HEK293 (cell line): ENCODE measurements at regions not wholly inside any gene's neighbourhood (a gene's known extent, or its start where the extent isn't known, plus 50 kb on each side); places are given as distances from the start of the nearest gene placed in this dataset.

Experiments
- CTCF ChIA-PET: fragments of 350-600 bp; formaldehyde crosslinking; extraction: SDS; loops from one replicate; lab custom pipeline; 2021; ENCODE audit warnings: antibody characterized with exemption; lab: Yijun Ruan, JAX
- POLR2A ChIA-PET: fragments of 300-600 bp; formaldehyde crosslinking; extraction: SDS; loops from one replicate; lab custom pipeline; 2020; ENCODE audit warnings: antibody characterized with exemption, inconsistent platforms; lab: Yijun Ruan, JAX
- H3K27ac ChIP-seq: fragments of 200-500 bp; sonication (Bioruptor generic); 2 replicates; pipeline ENCODE4 v1.5.1; 2014; ENCODE audit warnings: low read depth, low read length, control low read depth, inconsistent platforms; ENCODE audit errors: extremely low read depth
- H3K36me3 ChIP-seq, 2 experiments: fragments of 200-500 bp in 1 of 2; sonication (Bioruptor generic) in 1 of 2; 1 replicate in 1 of 2; 2 replicates in 1 of 2; pipeline ENCODE4 v1.5.1; 2014 to 2017; ENCODE audit warnings: inconsistent platforms in 2 of 2, low read length in 2 of 2; ENCODE audit not compliant: control insufficient read depth in 2 of 2, insufficient read depth in 1 of 2
- H3K4me1 ChIP-seq: fragments of 200-500 bp; sonication (Bioruptor generic); 2 replicates; pipeline ENCODE4 v1.5.1; 2014; ENCODE audit warnings: mild to moderate bottlenecking, low read length, inconsistent platforms; ENCODE audit not compliant: control insufficient read depth, insufficient read depth
- H3K4me3 ChIP-seq: 2 replicates; pipeline ENCODE4 v1.5.1; 2011; ENCODE audit warnings: low read depth, mild to moderate bottlenecking, control low read depth, low read length, moderate library complexity
- H3K9me3 ChIP-seq: fragments of 200-500 bp; sonication (Bioruptor generic); 2 replicates; pipeline ENCODE4 v1.5.1; 2014; ENCODE audit warnings: low read depth, low read length, inconsistent platforms; ENCODE audit not compliant: control insufficient read depth, insufficient read depth
- ZBTB1 ChIP-seq: fragments of 450-650 bp; formaldehyde crosslinking; IDR thresholded peaks from 2 replicates; pipeline ENCODE4 v1.5.1; 2016; ENCODE audit warnings: missing biosample characterization, missing genetic modification characterization
- ZBTB8A ChIP-seq: fragments of 450-650 bp; formaldehyde crosslinking; IDR thresholded peaks from 2 replicates; pipeline ENCODE4 v1.5.1; 2016; ENCODE audit warnings: missing biosample characterization, missing genetic modification characterization
- ZEB2 ChIP-seq: fragments of 450-650 bp; formaldehyde crosslinking; IDR thresholded peaks from 2 replicates; pipeline ENCODE4 v1.5.1; 2016; ENCODE audit warnings: missing biosample characterization, missing genetic modification characterization
- ZFP3 ChIP-seq: fragments of 450-650 bp; formaldehyde crosslinking; IDR thresholded peaks from 2 replicates; pipeline ENCODE4 v1.5.1; 2016; ENCODE audit warnings: low read depth, missing biosample characterization, missing genetic modification characterization
- ZNF416 ChIP-seq: fragments of 450-650 bp; formaldehyde crosslinking; IDR thresholded peaks from 2 replicates; pipeline ENCODE4 v1.5.1; 2016; ENCODE audit warnings: missing biosample characterization, missing genetic modification characterization
- ZNF423 ChIP-seq: fragments of 450-650 bp; formaldehyde crosslinking; IDR thresholded peaks from 2 replicates; pipeline ENCODE4 v1.5.1; 2016; ENCODE audit warnings: missing biosample characterization, missing genetic modification characterization
- ZNF473 ChIP-seq: fragments of 450-650 bp; formaldehyde crosslinking; IDR thresholded peaks from 2 replicates; pipeline ENCODE4 v1.5.1; 2017; ENCODE audit warnings: missing biosample characterization, missing genetic modification characterization
- ZNF555 ChIP-seq: fragments of 450-650 bp; formaldehyde crosslinking; conservative IDR thresholded peaks from 2 replicates; pipeline ENCODE4 v1.5.1; 2017; ENCODE audit warnings: missing biosample characterization, mild to moderate bottlenecking, missing genetic modification characterization, inconsistent platforms
- ZNF558 ChIP-seq: fragments of 450-650 bp; formaldehyde crosslinking; IDR thresholded peaks from 2 replicates; pipeline ENCODE4 v1.5.1; 2016; ENCODE audit warnings: missing biosample characterization, missing genetic modification characterization
- TF ChIP-seq, protein P1 (sequence below): fragments of 450-650 bp; formaldehyde crosslinking; IDR thresholded peaks from 2 replicates; pipeline ENCODE4 v1.5.1; 2016; ENCODE audit warnings: missing biosample characterization, missing genetic modification characterization
- TF ChIP-seq, protein P2 (sequence below): fragments of 450-650 bp; formaldehyde crosslinking; conservative IDR thresholded peaks from 2 replicates; pipeline ENCODE4 v1.5.1; 2016; ENCODE audit warnings: low read depth, missing biosample characterization, missing genetic modification characterization
- TF ChIP-seq, protein P3 (sequence below): fragments of 450-650 bp; formaldehyde crosslinking; IDR thresholded peaks from 2 replicates; pipeline ENCODE4 v1.5.1; 2017; ENCODE audit warnings: missing biosample characterization, missing genetic modification characterization
- TF ChIP-seq, protein P4 (sequence below): fragments of 450-650 bp; formaldehyde crosslinking; IDR thresholded peaks from 2 replicates; pipeline ENCODE4 v1.5.1; 2016; ENCODE audit warnings: missing biosample characterization, missing genetic modification characterization

DNA sequence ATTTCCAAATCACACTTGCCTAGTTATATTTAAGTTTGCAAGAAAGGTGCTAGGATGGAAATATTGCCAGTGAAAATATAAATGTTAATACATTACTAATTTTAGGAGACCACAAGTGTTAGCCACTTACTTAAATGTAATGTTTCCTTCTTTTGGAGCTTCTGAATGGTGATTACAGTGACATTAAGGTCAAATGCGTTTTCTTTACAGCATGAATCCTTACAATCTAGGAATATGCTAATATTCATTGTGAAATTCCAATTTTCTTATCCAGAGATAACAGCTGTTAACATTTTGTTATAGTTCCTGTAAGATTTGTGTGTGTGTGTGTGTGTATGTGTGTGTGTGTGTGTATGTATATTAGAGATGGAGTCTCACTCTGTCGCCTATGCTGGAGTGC, 70.2 kb upstream of the NUDT6 start (continued):
- TF ChIP-seq, protein P1, sequence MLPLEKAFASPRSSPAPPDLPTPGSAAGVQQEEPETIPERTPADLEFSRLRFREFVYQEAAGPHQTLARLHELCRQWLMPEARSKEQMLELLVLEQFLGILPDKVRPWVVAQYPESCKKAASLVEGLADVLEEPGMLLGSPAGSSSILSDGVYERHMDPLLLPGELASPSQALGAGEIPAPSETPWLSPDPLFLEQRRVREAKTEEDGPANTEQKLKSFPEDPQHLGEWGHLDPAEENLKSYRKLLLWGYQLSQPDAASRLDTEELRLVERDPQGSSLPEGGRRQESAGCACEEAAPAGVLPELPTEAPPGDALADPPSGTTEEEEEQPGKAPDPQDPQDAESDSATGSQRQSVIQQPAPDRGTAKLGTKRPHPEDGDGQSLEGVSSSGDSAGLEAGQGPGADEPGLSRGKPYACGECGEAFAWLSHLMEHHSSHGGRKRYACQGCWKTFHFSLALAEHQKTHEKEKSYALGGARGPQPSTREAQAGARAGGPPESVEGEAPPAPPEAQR (tag by site-specific recombination), result no peak
- TF ChIP-seq ZNF423 (no peak), ZNF558 (no peak), ZEB2 (tag by site-specific recombination) (no peak), ZNF555 (no peak), ZNF416 (no peak), ZFP3 (tag by site-specific recombination) (no peak), ZBTB8A (no peak)
- TF ChIP-seq, protein P2, sequence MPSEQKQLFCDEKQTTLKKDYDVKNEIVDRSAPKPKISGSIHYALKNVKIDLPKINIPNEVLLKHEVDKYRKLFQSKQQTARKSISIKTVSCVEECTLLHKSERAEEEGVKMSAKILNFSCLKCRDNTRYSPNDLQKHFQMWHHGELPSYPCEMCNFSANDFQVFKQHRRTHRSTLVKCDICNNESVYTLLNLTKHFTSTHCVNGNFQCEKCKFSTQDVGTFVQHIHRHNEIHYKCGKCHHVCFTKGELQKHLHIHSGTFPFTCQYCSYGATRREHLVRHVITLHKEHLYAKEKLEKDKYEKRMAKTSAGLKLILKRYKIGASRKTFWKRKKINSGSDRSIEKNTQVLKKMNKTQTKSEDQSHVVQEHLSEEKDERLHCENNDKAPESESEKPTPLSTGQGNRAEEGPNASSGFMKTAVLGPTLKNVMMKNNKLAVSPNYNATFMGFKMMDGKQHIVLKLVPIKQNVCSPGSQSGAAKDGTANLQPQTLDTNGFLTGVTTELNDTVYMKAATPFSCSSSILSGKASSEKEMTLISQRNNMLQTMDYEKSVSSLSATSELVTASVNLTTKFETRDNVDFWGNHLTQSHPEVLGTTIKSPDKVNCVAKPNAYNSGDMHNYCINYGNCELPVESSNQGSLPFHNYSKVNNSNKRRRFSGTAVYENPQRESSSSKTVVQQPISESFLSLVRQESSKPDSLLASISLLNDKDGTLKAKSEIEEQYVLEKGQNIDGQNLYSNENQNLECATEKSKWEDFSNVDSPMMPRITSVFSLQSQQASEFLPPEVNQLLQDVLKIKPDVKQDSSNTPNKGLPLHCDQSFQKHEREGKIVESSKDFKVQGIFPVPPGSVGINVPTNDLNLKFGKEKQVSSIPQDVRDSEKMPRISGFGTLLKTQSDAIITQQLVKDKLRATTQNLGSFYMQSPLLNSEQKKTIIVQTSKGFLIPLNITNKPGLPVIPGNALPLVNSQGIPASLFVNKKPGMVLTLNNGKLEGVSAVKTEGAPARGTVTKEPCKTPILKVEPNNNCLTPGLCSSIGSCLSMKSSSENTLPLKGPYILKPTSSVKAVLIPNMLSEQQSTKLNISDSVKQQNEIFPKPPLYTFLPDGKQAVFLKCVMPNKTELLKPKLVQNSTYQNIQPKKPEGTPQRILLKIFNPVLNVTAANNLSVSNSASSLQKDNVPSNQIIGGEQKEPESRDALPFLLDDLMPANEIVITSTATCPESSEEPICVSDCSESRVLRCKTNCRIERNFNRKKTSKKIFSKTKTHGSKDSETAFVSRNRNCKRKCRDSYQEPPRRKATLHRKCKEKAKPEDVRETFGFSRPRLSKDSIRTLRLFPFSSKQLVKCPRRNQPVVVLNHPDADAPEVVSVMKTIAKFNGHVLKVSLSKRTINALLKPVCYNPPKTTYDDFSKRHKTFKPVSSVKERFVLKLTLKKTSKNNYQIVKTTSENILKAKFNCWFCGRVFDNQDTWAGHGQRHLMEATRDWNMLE (tag by site-specific recombination), result no peak
- TF ChIP-seq, protein P3, sequence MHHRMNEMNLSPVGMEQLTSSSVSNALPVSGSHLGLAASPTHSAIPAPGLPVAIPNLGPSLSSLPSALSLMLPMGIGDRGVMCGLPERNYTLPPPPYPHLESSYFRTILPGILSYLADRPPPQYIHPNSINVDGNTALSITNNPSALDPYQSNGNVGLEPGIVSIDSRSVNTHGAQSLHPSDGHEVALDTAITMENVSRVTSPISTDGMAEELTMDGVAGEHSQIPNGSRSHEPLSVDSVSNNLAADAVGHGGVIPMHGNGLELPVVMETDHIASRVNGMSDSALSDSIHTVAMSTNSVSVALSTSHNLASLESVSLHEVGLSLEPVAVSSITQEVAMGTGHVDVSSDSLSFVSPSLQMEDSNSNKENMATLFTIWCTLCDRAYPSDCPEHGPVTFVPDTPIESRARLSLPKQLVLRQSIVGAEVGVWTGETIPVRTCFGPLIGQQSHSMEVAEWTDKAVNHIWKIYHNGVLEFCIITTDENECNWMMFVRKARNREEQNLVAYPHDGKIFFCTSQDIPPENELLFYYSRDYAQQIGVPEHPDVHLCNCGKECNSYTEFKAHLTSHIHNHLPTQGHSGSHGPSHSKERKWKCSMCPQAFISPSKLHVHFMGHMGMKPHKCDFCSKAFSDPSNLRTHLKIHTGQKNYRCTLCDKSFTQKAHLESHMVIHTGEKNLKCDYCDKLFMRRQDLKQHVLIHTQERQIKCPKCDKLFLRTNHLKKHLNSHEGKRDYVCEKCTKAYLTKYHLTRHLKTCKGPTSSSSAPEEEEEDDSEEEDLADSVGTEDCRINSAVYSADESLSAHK (tag by site-specific recombination), result no peak

DNA sequence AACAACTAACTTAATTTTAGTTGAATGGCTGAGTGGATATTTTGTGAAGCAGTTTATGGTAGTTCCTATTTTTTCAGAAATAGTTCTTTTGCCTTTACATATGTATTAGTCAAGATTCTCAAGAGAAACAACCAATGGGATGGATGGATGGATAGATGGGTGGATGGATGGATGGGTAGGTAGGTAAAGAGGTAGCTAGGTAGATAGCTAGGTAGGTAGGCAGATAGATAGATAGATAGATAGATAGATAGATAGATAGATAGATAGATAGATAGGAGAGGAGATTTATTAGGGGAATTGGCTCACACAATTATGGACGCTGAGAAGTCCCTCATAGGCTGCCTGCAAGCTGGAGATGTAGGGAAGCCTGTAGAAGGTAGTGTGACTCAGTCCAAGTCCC, 74.0 kb upstream of the NUDT6 start:
- CTCF ChIA-PET, result no interaction called here
- POLR2A ChIA-PET, result no interaction called here
- Histone ChIP-seq H3K9me3 (no peaks in the 10 kb centered on the region), H3K27ac (no peak overlapping the region), H3K4me3 (no peak overlapping the region), H3K4me1 (no peaks in the 10 kb centered on the region), H3K36me3 (no peaks in the 10 kb centered on the region)
- no peak for TF ChIP-seq ZBTB1 (tag by site-specific recombination)

DNA sequence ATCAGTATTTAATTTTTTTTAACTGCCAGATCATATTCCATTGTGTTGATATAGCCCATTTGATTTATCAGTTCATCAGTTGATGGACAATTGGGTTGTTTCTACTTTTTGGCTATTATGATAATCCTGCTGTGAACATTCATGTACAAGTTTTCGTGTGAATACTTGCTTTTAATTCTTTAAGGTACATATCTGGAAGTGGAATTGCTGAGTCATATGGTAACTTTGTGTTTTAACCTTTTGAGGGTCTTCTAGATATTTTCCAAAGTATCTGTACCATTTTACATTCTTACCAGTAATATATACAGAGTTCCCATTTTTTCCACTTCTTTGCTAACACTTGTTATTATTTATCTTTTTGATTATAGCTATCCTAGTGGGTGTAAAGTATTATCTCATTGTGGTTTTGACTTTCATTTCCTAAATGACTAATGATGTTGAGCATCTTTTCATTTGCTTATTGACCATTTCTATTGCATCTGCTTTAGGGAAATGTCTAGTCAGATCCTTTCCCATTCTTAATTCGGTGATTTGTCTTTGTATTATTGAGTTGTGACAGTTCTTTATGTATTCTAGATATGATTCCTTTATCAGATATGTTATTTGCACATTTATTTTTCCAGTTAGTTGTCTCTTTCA, 75.2 kb upstream of the NUDT6 start:
- ChIA-PET POLR2A (no interaction called here), CTCF (no interaction called here)
- no peaks in the 10 kb centered on the region for H3K4me1 ChIP-seq
- no peak overlapping the region for H3K27ac ChIP-seq
- no peak overlapping the region for H3K4me3 ChIP-seq
- TF ChIP-seq, protein P4, sequence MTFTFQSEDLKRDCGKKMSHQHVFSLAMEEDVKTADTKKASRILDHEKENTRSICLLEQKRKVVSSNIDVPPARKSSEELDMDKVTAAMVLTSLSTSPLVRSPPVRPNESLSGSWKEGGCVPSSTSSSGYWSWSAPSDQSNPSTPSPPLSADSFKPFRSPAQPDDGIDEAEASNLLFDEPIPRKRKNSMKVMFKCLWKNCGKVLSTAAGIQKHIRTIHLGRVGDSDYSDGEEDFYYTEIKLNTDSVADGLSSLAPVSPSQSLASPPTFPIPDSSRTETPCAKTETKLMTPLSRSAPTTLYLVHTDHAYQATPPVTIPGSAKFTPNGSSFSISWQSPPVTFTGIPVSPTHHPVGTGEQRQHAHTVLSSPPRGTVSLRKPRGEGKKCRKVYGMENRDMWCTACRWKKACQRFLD (tag by site-specific recombination), result no peak
- TF ChIP-seq ZNF473 (tag by site-specific recombination), result no peak
- no peaks in the 10 kb centered on the region for H3K36me3 ChIP-seq
- H3K9me3 ChIP-seq, result no peaks in the 10 kb centered on the region
